PC-3 (cell line): ENCODE measurements at regions not wholly inside any gene's neighbourhood (a gene's known extent, or its start where the extent isn't known, plus 50 kb on each side); places are given as distances from the start of the nearest gene placed in this dataset.

Experiments
- ATAC-seq: fragments of 200-7000 bp; cut with Tn5 transposase; 2 replicates; pipeline ENCODE4 v1.9.1; 2020; ENCODE audit warnings: mild to moderate bottlenecking, moderate library complexity
- BruUV-seq: library from RNA; stranded (reverse); fragments of 400-500 nt; replicated peaks from 2 replicates; lab custom pipeline; 2021; lab: Mats Ljungman, UMichigan
- CTCF ChIA-PET: fragments of 300-600 bp; sonication (Branson Sonifier 250); formaldehyde crosslinking; loops from one replicate; lab custom pipeline; 2022; ENCODE audit warnings: antibody characterized with exemption; lab: Charles Lee
- POLR2A ChIA-PET: fragments of 300-600 bp; sonication (Branson Sonifier 250); formaldehyde crosslinking; loops from one replicate; lab custom pipeline; 2022; ENCODE audit warnings: antibody characterized with exemption; ENCODE audit not compliant: unreplicated experiment; lab: Charles Lee
- DNase-seq: peaks from one replicate; pipeline ENCODE4 v3.0.0-alpha.2; 2015
- H2AFZ ChIP-seq: fragments of 300-600 bp; sonication (generic); 2 replicates; pipeline ENCODE4 v1.6.0; 2016; ENCODE audit warnings: antibody characterized with exemption, low read length
- H3F3A ChIP-seq: fragments of 300-600 bp; sonication (generic); one replicate; pipeline ENCODE4 v1.6.0; 2017; ENCODE audit warnings: antibody characterized with exemption, low read length, control low read depth, mild to moderate bottlenecking; ENCODE audit not compliant: unreplicated experiment
- H3K27ac ChIP-seq: fragments of 300-600 bp; sonication (generic); 2 replicates; pipeline ENCODE4 v1.5.1; 2016; ENCODE audit warnings: mild to moderate bottlenecking, low read length
- H3K27me3 ChIP-seq: fragments of 300-600 bp; sonication (generic); 2 replicates; pipeline ENCODE4 v1.6.1; 2016; ENCODE audit warnings: low read length, mixed read lengths
- H3K36me3 ChIP-seq: fragments of 300-600 bp; sonication (generic); 2 replicates; pipeline ENCODE4 v1.6.1; 2016; ENCODE audit warnings: low read depth, mixed run types, low read length, mixed read lengths
- H3K4me1 ChIP-seq: fragments of 300-600 bp; sonication (generic); 2 replicates; pipeline ENCODE4 v1.5.1; 2016; ENCODE audit warnings: low read length; ENCODE audit not compliant: insufficient read depth
- H3K4me2 ChIP-seq: fragments of 300-600 bp; sonication (generic); 2 replicates; pipeline ENCODE4 v1.6.0; 2016; ENCODE audit warnings: low read length
- H3K4me3 ChIP-seq: fragments of 300-600 bp; sonication (generic); 2 replicates; pipeline ENCODE4 v1.5.1; 2016; ENCODE audit warnings: mild to moderate bottlenecking, low read length, mixed read lengths
- H3K79me2 ChIP-seq: fragments of 300-600 bp; sonication (generic); 2 replicates; pipeline ENCODE4 v1.6.1; 2017; ENCODE audit warnings: low read length, mixed read lengths
- H3K9ac ChIP-seq: fragments of 300-600 bp; sonication (generic); 2 replicates; pipeline ENCODE4 v1.6.0; 2016; ENCODE audit warnings: mild to moderate bottlenecking, low read length
- H3K9me2 ChIP-seq: fragments of 300-600 bp; sonication (generic); replicated peaks from 2 replicates; pipeline ENCODE4 v1.6.1; 2016; ENCODE audit warnings: mixed run types, low read length, mixed read lengths
- H3K9me3 ChIP-seq: fragments of 300-600 bp; sonication (generic); 2 replicates; pipeline ENCODE4 v1.6.1; 2016; ENCODE audit warnings: low read length, mixed read lengths
- H4K20me1 ChIP-seq: fragments of 300-600 bp; sonication (generic); 2 replicates; pipeline ENCODE4 v1.6.1; 2016; ENCODE audit warnings: low read length, mixed read lengths
- EZH2 ChIP-seq: fragments of 300-600 bp; sonication (generic); IDR thresholded peaks from one replicate; pipeline ENCODE4 v1.6.1; 2017; ENCODE audit warnings: antibody characterized with exemption, mild to moderate bottlenecking, low read length; ENCODE audit not compliant: unreplicated experiment
- EZH2phosphoT487 ChIP-seq: fragments of 300-600 bp; sonication (generic); IDR thresholded peaks from 2 replicates; pipeline ENCODE4 v1.6.1; 2018; ENCODE audit warnings: mild to moderate bottlenecking, antibody characterized with exemption, low read length, borderline replicate concordance
- intact Hi-C: fragments of 100-400 bp; cut with micrococcal nuclease; formaldehyde crosslinking; loops from 2 replicates; pipeline ENCODE4 v1.9.0; 2023
- TF ChIP-seq, protein P1 (sequence below): fragments of 300-600 bp; sonication (generic); conservative IDR thresholded peaks from 2 replicates; pipeline ENCODE4 v1.5.1; 2017; ENCODE audit warnings: antibody characterized with exemption, low read depth, mild to moderate bottlenecking, low read length

- ChIA-PET CTCF (no interaction called here), POLR2A (no interaction called here)
- no peaks in the 10 kb centered on the region for H3K9me2 ChIP-seq
- no peak; the same call in 1 of the 2 replicates for ATAC-seq
- peak; percentile 37 for DNase-seq
- H3K4me1 ChIP-seq = no peaks in the 10 kb centered on the region
- no peaks in the 10 kb centered on the region for H3K79me2 ChIP-seq
- no peaks in the 10 kb centered on the region for H4K20me1 ChIP-seq
- no peak overlapping the region for H3K9ac ChIP-seq
- no peaks in the 10 kb centered on the region for H3F3A ChIP-seq
- intact Hi-C loops = loop anchor here (5.0 kb wide), 2 partner anchors 698 to 763 kb away; partner anchors contain the start of gene HTR2A
- no peaks in the 10 kb centered on the region for H3K36me3 ChIP-seq
- H3K4me3 ChIP-seq = no peak overlapping the region
- H3K4me2 ChIP-seq = no peak overlapping the region
- H3K27ac ChIP-seq = no peak overlapping the region
- no peaks in the 10 kb centered on the region for H3K9me3 ChIP-seq
- BruUV-seq = no TSS peak
- no peaks in the 10 kb centered on the region for H3K27me3 ChIP-seq
- TF ChIP-seq, protein P1, sequence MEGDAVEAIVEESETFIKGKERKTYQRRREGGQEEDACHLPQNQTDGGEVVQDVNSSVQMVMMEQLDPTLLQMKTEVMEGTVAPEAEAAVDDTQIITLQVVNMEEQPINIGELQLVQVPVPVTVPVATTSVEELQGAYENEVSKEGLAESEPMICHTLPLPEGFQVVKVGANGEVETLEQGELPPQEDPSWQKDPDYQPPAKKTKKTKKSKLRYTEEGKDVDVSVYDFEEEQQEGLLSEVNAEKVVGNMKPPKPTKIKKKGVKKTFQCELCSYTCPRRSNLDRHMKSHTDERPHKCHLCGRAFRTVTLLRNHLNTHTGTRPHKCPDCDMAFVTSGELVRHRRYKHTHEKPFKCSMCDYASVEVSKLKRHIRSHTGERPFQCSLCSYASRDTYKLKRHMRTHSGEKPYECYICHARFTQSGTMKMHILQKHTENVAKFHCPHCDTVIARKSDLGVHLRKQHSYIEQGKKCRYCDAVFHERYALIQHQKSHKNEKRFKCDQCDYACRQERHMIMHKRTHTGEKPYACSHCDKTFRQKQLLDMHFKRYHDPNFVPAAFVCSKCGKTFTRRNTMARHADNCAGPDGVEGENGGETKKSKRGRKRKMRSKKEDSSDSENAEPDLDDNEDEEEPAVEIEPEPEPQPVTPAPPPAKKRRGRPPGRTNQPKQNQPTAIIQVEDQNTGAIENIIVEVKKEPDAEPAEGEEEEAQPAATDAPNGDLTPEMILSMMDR = peak; percentile 49
- no peak for TF ChIP-seq EZH2
- TF ChIP-seq EZH2phosphoT487 = no peak
- no peak overlapping the region for H2AFZ ChIP-seq
These were observed 406.2 kb downstream of the SUCLA2 start for GRCh38 chr13:47594833-47595232.

DNA sequence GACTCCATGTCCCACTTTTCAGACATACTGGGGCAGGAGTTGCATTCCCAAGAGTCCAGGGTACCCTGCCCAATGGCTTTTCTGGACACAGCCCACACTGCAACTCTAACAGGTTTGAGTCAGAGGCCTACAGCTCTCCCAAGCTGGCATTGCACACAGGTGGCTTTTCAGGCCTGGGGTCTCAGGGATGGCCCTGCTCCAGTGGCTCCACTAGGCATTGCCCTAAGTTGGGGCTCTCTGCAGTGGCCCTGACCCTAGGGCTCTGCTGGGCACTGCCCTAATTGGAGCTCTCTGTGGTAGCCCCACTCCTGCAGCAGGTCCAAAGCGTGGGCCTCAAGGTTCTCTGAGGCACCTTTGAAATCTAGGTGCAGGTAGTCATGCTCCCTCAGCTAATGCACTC, 408.8 kb downstream of the SUCLA2 start:
- Histone ChIP-seq H2AFZ (no peak overlapping the region), H3K4me2 (no peak overlapping the region), H3K36me3 (no peaks in the 10 kb centered on the region), H3K27ac (no peak overlapping the region), H3F3A (no peaks in the 10 kb centered on the region), H3K4me3 (no peak overlapping the region), H4K20me1 (no peaks in the 10 kb centered on the region), H3K4me1 (no peaks in the 10 kb centered on the region), H3K27me3 (no peaks in the 10 kb centered on the region), H3K9me3 (no peaks in the 10 kb centered on the region), H3K79me2 (no peaks in the 10 kb centered on the region), H3K9me2 (no peaks in the 10 kb centered on the region), H3K9ac (no peak overlapping the region)
- no peak for DNase-seq
- ChIA-PET CTCF (no interaction called here), POLR2A (no interaction called here)
- ATAC-seq = no peak
- intact Hi-C loops = no loop called here
- TF ChIP-seq EZH2 (no peak), EZH2phosphoT487 (no peak)
- TF ChIP-seq, protein P1 = no peak
- no TSS peak for BruUV-seq

DNA sequence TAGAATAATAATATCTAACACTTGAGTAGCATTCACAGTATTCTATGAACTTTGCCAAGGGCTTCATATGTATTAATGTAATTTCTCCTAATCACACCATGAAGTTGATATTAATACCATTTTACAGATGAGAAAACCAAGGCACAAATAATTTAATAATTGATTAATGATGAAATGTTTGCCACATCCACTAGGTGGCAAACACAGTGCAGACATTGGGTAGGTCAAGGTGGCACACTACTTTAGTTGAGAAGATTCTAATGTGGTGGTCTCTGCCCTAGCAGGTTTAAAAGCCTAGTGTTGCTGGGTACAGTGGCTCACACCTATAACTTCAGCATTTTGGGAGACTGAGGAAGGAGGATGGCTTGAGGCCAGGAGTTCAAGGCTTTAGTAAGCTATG, 412.4 kb downstream of the SUCLA2 start:
- Histone ChIP-seq H3K79me2 (no peaks in the 10 kb centered on the region), H3K27ac (no peak overlapping the region), H3K4me2 (no peak overlapping the region), H3K9me3 (no peaks in the 10 kb centered on the region), H3K27me3 (no peaks in the 10 kb centered on the region), H3K4me1 (no peaks in the 10 kb centered on the region), H4K20me1 (no peaks in the 10 kb centered on the region), H2AFZ (no peak overlapping the region), H3K9ac (no peak overlapping the region), H3K36me3 (no peaks in the 10 kb centered on the region), H3K9me2 (no peaks in the 10 kb centered on the region), H3F3A (no peaks in the 10 kb centered on the region), H3K4me3 (no peak overlapping the region)
- no peak for TF ChIP-seq EZH2
- TF ChIP-seq, protein P1 = peak; percentile 44; the same call in 1 of the 2 replicates
- ATAC-seq (no peak), DNase-seq (no peak)
- BruUV-seq = no TSS peak
- intact Hi-C loops = loop anchor here (5.0 kb wide), 1 partner anchor 184 kb away; no protein-coding TSS in a partner anchor
- CTCF ChIA-PET = no interaction called here
- POLR2A ChIA-PET = no interaction called here
